K562 (cell line): ENCODE measurements at regions not wholly inside any gene's neighbourhood (a gene's known extent, or its start where the extent isn't known, plus 50 kb on each side); places are given as distances from the start of the nearest gene placed in this dataset.

Experiments
- ATAC-seq: fragments of 200-7000 bp; cut with Tn5 transposase; 3 replicates; pipeline ENCODE4 v1.9.1; 2020; ENCODE audit warnings: moderate library complexity
- BruUV-seq: library from RNA; stranded (reverse); fragments of 400-500 nt; replicated peaks from 2 replicates; lab custom pipeline; 2021; lab: Mats Ljungman, UMichigan
- CTCF ChIA-PET: fragments of 300-600 bp; formaldehyde crosslinking; extraction: SDS; loops from one replicate; lab custom pipeline; 2021; ENCODE audit warnings: low intra/inter-chr PET ratio; lab: Yijun Ruan, JAX
- POLR2A ChIA-PET: fragments of 300-600, 350-650 bp; sonication (Branson Sonifier 250); formaldehyde crosslinking; extraction: SDS; loops from one replicate; lab custom pipeline; 2021; ENCODE audit warnings: antibody characterized with exemption, inconsistent platforms; lab: Yijun Ruan, JAX
- DNase-seq, 4 experiments: peaks; one replicate each; pipeline versions ENCODE4 v3.0.0 to v3.0.0-alpha.2; 2011 to 2018; ENCODE audit warnings: low spot score in 3 of 4, mixed read lengths in 3 of 4; ENCODE audit errors: extremely low read depth in 1 of 4
- FAIRE-seq: peaks from 2 replicates; lab custom pipeline; 2011; peaks lifted over from hg19 to GRCh38; lab: Jason Lieb, UNC
- H2AFZ ChIP-seq: 2 replicates; pipeline ENCODE4 v1.6.0; 2011; ENCODE audit warnings: low read depth, low read length, control low read depth, inconsistent platforms
- H3K27ac ChIP-seq: fragments of 200-600 bp; 3 replicates; pipeline ENCODE4 v1.8.0; 2011; ENCODE audit warnings: low read depth, mild to moderate bottlenecking, control low read depth, inconsistent platforms, low read length, moderate library complexity, mixed read lengths; ENCODE audit errors: extremely low read depth
- H3K27me3 ChIP-seq, 2 experiments: fragments of 300-600 bp in 1 of 2; 2 replicates in 1 of 2; 3 replicates in 1 of 2; pipeline versions ENCODE4 v1.6.0 to v1.8.0; 2011; ENCODE audit warnings: inconsistent platforms in 2 of 2, low read length in 2 of 2, mild to moderate bottlenecking in 1 of 2, mixed read lengths in 1 of 2, moderate library complexity in 1 of 2; ENCODE audit not compliant: control insufficient read depth in 2 of 2, insufficient read depth in 2 of 2
- H3K36me3 ChIP-seq: fragments of 300-600 bp; 3 replicates; pipeline ENCODE4 v1.8.0; 2011; ENCODE audit warnings: mild to moderate bottlenecking, low read length, inconsistent platforms; ENCODE audit not compliant: control insufficient read depth, insufficient read depth
- H3K4me1 ChIP-seq, 2 experiments: fragments of 200-600 bp in 1 of 2; replicated peaks in 1 of 2; 2 replicates in 1 of 2; 3 replicates in 1 of 2; pipeline versions ENCODE4 v1.5.1 to v1.8.0; 2011; ENCODE audit warnings: inconsistent platforms in 2 of 2, low read length in 2 of 2, mild to moderate bottlenecking in 1 of 2, mixed read lengths in 1 of 2, moderate library complexity in 1 of 2; ENCODE audit not compliant: control insufficient read depth in 2 of 2, insufficient read depth in 2 of 2
- H3K4me2 ChIP-seq: 2 replicates; pipeline ENCODE4 v1.6.1; 2011; ENCODE audit warnings: low read length, control low read depth, inconsistent platforms, mixed read lengths; ENCODE audit not compliant: insufficient read depth
- H3K4me3 ChIP-seq: fragments of 200-600 bp; sonication (generic), shearing (Covaris generic); 2 replicates; pipeline ENCODE4 v1.5.1; 2016; ENCODE audit warnings: control low read depth, inconsistent platforms
- H3K79me2 ChIP-seq: fragments of 200-600 bp; 3 replicates; pipeline ENCODE4 v1.8.0; 2011; ENCODE audit warnings: low read length, inconsistent platforms; ENCODE audit not compliant: control insufficient read depth, insufficient read depth
- H3K9ac ChIP-seq, 2 experiments: 2 replicates each; pipeline versions ENCODE4 v1.6.0 to v1.6.1; 2011; ENCODE audit warnings: low read depth in 2 of 2, low read length in 2 of 2, control low read depth in 1 of 2, inconsistent platforms in 1 of 2, mild to moderate bottlenecking in 1 of 2, mixed read lengths in 1 of 2; ENCODE audit not compliant: insufficient read depth in 1 of 2
- H3K9me1 ChIP-seq: one replicate; pipeline ENCODE4 v1.6.0; 2011; ENCODE audit warnings: inconsistent platforms, mild to moderate bottlenecking, low read length, moderate library complexity; ENCODE audit not compliant: control insufficient read depth, insufficient read depth
- H3K9me3 ChIP-seq: replicated peaks from 2 replicates; pipeline ENCODE4 v1.5.1; 2011; ENCODE audit warnings: low read depth, low read length, inconsistent platforms; ENCODE audit not compliant: control insufficient read depth, insufficient read depth
- H4K20me1 ChIP-seq: replicated peaks from 2 replicates; pipeline ENCODE4 v1.6.1; 2011; ENCODE audit warnings: low read length, inconsistent platforms, mixed read lengths; ENCODE audit not compliant: control insufficient read depth, insufficient read depth
- KAT8 ChIP-seq: fragments of 450-650 bp; IDR thresholded peaks from 2 replicates; pipeline ENCODE4 v1.6.1; 2016; ENCODE audit warnings: low read depth, mild to moderate bottlenecking
- MEF2A ChIP-seq: IDR thresholded peaks from 2 replicates; pipeline ENCODE4 v1.6.1; 2011; ENCODE audit warnings: low read depth, mild to moderate bottlenecking, low read length, moderate library complexity; ENCODE audit not compliant: control insufficient read depth
- PTBP1 ChIP-seq: fragments of 200-400 bp; formaldehyde crosslinking; IDR thresholded peaks from 2 replicates; pipeline ENCODE4 v1.6.1; 2017; ENCODE audit warnings: low read depth, low read length
- RHOXF2B ChIP-seq: fragments of 250-450 bp; sonication (Bioruptor Pico); conservative IDR thresholded peaks from 2 replicates; pipeline ENCODE4 v1.5.1; 2021
- RUNX1 ChIP-seq: sonication (generic); IDR thresholded peaks from 2 replicates; pipeline ENCODE4 v1.6.1; 2016; ENCODE audit warnings: antibody characterized with exemption, low read depth
- SETDB1 ChIP-seq: IDR thresholded peaks from one replicate; pipeline ENCODE4 v1.6.1; 2012; ENCODE audit warnings: low read length, control low read depth, inconsistent platforms
- SIN3A ChIP-seq, 2 experiments: fragments of 150-350 bp in 1 of 2; IDR thresholded peaks; 2 replicates each; pipeline ENCODE4 v1.6.1; 2011 to 2016; ENCODE audit warnings: borderline replicate concordance in 2 of 2, low read depth in 2 of 2, low read length in 2 of 2, mild to moderate bottlenecking in 2 of 2, moderate library complexity in 2 of 2; ENCODE audit not compliant: control insufficient read depth in 1 of 2
- SMARCA4 ChIP-seq: fragments of 450-650 bp; IDR thresholded peaks from 2 replicates; pipeline ENCODE4 v1.6.1; 2016
- U2AF2 ChIP-seq: fragments of 200-400 bp; formaldehyde crosslinking; optimal IDR thresholded peaks from 2 replicates; pipeline ENCODE3; 2017; ENCODE audit warnings: low read depth, mild to moderate bottlenecking, low read length
- ZNF3 ChIP-seq: fragments of 250-450 bp; sonication (Bioruptor Pico); IDR thresholded peaks from 2 replicates; pipeline ENCODE4 v1.5.0; 2021; ENCODE audit warnings: mild to moderate bottlenecking, moderate library complexity
- ZNF766 ChIP-seq: fragments of 200-800 bp; sonication (Bioruptor generic); conservative IDR thresholded peaks from 2 replicates; pipeline ENCODE4 v1.6.1; 2016; ENCODE audit warnings: missing genetic modification characterization, missing compliant biosample characterization
- WGBS: fragments of 100-300 bp; shearing (Covaris generic); methylation state at CpG from one replicate; pipeline ENCODE4 v1.1.6; 2016; ENCODE audit warnings: low coverage, mixed read lengths; ENCODE audit not compliant: insufficient coverage; ENCODE audit errors: missing lambda C conversion rate; 5-methylcytosine and 5-hydroxymethylcytosine counted together
- in situ Hi-C: fragments of 300-500 bp; cut with MboI; formaldehyde crosslinking; loops from 4 replicates; pipeline ENCODE4 v1.15.0; 2018; ENCODE audit warnings: inconsistent platforms, mixed read lengths
- intact Hi-C: fragments of 100-400 bp; cut with micrococcal nuclease; formaldehyde crosslinking; loops from 2 replicates; pipeline ENCODE4 v1.14.2; 2022
- TF ChIP-seq, protein P1 (sequence below): sonication (generic); formaldehyde crosslinking; IDR thresholded peaks from 2 replicates; pipeline ENCODE4 v1.8.0; 2022; ENCODE audit warnings: mild to moderate bottlenecking, missing genetic modification reagents
- TF ChIP-seq, protein P2 (sequence below): IDR thresholded peaks from 3 replicates; pipeline ENCODE4 v1.6.1; 2011; ENCODE audit warnings: borderline replicate concordance, mild to moderate bottlenecking, moderate library complexity; ENCODE audit not compliant: insufficient read length; ENCODE audit errors: extremely low read depth

DNA sequence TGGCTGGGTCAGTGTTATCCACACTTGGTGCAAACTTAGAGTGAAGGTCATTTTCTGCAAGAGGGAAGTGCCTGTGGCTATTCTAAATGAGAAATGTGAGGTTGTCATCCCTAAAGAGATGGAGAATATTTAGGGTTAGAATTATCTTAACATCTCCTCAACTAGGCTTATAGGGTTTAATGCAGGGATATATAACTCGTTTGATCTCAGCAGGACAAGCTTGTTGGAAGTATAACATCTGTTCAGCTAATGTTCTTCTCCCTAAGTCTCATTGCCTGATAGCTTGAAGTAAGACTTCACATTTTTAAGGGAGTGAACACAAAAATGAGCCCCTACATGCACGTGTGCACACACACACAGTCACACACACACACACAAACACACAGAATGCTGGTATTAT is 75.9 kb upstream of the NRXN1 start:
- no peaks in the 10 kb centered on the region for H3K9me1 ChIP-seq
- no TSS peak for BruUV-seq
- H3K27ac ChIP-seq, result no peak overlapping the region
- H3K4me2 ChIP-seq, result no peak overlapping the region
- H3K9ac ChIP-seq, result no peak overlapping the region
- in situ Hi-C loops (no loop called here), intact Hi-C loops (no loop called here)
- POLR2A ChIA-PET, result no interaction called here
- no peaks in the 10 kb centered on the region for H3K9me3 ChIP-seq
- H3K4me3 ChIP-seq, result no peak overlapping the region
- no peaks in the 10 kb centered on the region for H3K27me3 ChIP-seq
- CTCF ChIA-PET, result no interaction called here
- FAIRE-seq (no peak), ATAC-seq (no peak), DNase-seq (no peak)
- 0% methylated on average over 2 of the region's 2 CpGs for WGBS
- H3K79me2 ChIP-seq, result no peaks in the 10 kb centered on the region
- no peak overlapping the region for H2AFZ ChIP-seq
- H4K20me1 ChIP-seq, result no peaks in the 10 kb centered on the region
- H3K4me1 ChIP-seq, result no peaks in the 10 kb centered on the region
- H3K36me3 ChIP-seq, result no peaks in the 10 kb centered on the region
- no peak for TF ChIP-seq RUNX1
- no peak for TF ChIP-seq KAT8
- TF ChIP-seq SIN3A (IDR thresholded peaks at IDR 0.05; ENCODE audit: borderline replicate concordance in 2 of 2, control insufficient read depth in 1 of 2, low read depth in 2 of 2, low read length in 2 of 2), result no peak
- TF ChIP-seq, protein P1, sequence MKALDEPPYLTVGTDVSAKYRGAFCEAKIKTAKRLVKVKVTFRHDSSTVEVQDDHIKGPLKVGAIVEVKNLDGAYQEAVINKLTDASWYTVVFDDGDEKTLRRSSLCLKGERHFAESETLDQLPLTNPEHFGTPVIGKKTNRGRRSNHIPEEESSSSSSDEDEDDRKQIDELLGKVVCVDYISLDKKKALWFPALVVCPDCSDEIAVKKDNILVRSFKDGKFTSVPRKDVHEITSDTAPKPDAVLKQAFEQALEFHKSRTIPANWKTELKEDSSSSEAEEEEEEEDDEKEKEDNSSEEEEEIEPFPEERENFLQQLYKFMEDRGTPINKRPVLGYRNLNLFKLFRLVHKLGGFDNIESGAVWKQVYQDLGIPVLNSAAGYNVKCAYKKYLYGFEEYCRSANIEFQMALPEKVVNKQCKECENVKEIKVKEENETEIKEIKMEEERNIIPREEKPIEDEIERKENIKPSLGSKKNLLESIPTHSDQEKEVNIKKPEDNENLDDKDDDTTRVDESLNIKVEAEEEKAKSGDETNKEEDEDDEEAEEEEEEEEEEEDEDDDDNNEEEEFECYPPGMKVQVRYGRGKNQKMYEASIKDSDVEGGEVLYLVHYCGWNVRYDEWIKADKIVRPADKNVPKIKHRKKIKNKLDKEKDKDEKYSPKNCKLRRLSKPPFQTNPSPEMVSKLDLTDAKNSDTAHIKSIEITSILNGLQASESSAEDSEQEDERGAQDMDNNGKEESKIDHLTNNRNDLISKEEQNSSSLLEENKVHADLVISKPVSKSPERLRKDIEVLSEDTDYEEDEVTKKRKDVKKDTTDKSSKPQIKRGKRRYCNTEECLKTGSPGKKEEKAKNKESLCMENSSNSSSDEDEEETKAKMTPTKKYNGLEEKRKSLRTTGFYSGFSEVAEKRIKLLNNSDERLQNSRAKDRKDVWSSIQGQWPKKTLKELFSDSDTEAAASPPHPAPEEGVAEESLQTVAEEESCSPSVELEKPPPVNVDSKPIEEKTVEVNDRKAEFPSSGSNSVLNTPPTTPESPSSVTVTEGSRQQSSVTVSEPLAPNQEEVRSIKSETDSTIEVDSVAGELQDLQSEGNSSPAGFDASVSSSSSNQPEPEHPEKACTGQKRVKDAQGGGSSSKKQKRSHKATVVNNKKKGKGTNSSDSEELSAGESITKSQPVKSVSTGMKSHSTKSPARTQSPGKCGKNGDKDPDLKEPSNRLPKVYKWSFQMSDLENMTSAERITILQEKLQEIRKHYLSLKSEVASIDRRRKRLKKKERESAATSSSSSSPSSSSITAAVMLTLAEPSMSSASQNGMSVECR (CRISPR knock-in tag), result no peak
- TF ChIP-seq, protein P2, sequence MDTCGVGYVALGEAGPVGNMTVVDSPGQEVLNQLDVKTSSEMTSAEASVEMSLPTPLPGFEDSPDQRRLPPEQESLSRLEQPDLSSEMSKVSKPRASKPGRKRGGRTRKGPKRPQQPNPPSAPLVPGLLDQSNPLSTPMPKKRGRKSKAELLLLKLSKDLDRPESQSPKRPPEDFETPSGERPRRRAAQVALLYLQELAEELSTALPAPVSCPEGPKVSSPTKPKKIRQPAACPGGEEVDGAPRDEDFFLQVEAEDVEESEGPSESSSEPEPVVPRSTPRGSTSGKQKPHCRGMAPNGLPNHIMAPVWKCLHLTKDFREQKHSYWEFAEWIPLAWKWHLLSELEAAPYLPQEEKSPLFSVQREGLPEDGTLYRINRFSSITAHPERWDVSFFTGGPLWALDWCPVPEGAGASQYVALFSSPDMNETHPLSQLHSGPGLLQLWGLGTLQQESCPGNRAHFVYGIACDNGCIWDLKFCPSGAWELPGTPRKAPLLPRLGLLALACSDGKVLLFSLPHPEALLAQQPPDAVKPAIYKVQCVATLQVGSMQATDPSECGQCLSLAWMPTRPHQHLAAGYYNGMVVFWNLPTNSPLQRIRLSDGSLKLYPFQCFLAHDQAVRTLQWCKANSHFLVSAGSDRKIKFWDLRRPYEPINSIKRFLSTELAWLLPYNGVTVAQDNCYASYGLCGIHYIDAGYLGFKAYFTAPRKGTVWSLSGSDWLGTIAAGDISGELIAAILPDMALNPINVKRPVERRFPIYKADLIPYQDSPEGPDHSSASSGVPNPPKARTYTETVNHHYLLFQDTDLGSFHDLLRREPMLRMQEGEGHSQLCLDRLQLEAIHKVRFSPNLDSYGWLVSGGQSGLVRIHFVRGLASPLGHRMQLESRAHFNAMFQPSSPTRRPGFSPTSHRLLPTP, result no peak
- TF ChIP-seq SETDB1, result no peak
- TF ChIP-seq U2AF2, result no peak
- TF ChIP-seq ZNF766 (CRISPR knock-in tag), result no peak
- no peak for TF ChIP-seq SMARCA4
- TF ChIP-seq PTBP1, result no peak
- no peak for TF ChIP-seq RHOXF2B (CRISPR knock-in tag)
- TF ChIP-seq ZNF3 (CRISPR knock-in tag), result no peak
- no peak for TF ChIP-seq MEF2A
